WTC11 (cell line): ENCODE measurements at regions not wholly inside any gene's neighbourhood (a gene's known extent, or its start where the extent isn't known, plus 50 kb on each side); places are given as distances from the start of the nearest gene placed in this dataset.

ENCODE experiments used
- ATAC-seq: fragments of 200-7000 bp; cut with Tn5 transposase; 2 replicates; pipeline ENCODE4 v1.10.0; 2021; ENCODE audit warnings: mild to moderate bottlenecking, moderate library complexity
- CTCF ChIA-PET: fragments of 300-600 bp; sonication (Branson Sonifier 250); formaldehyde crosslinking; loops from one replicate; lab custom pipeline; 2021; ENCODE audit warnings: antibody characterized with exemption; lab: Charles Lee
- POLR2A ChIA-PET: fragments of 350-600 bp; sonication (Branson Sonifier 250); formaldehyde crosslinking; loops from one replicate; lab custom pipeline; 2021; ENCODE audit warnings: antibody characterized with exemption; lab: Charles Lee
- DNase-seq: peaks from one replicate; pipeline ENCODE4 v3.0.0; 2021; ENCODE audit warnings: low spot score
- H3K27ac Mint-ChIP-seq: 2 replicates; pipeline ENCODE4 v1.8.0; 2021; ENCODE audit warnings: mixed read lengths
- H3K27me3 Mint-ChIP-seq: 2 replicates; pipeline ENCODE4 v1.8.0; 2021; ENCODE audit warnings: low read depth, mild to moderate bottlenecking, moderate library complexity, mixed read lengths
- H3K36me3 Mint-ChIP-seq: 2 replicates; pipeline ENCODE4 v1.8.0; 2021; ENCODE audit warnings: mixed read lengths
- H3K4me1 Mint-ChIP-seq: 2 replicates; pipeline ENCODE4 v1.8.0; 2022; ENCODE audit warnings: mixed read lengths
- H3K4me3 Mint-ChIP-seq: 2 replicates; pipeline ENCODE4 v1.8.0; 2021; ENCODE audit warnings: mild to moderate bottlenecking, moderate library complexity, mixed read lengths
- H3K9me3 Mint-ChIP-seq: 2 replicates; pipeline ENCODE4 v1.8.0; 2021; ENCODE audit warnings: mixed read lengths
- FOXJ3 ChIP-seq: sonication (generic); formaldehyde crosslinking; IDR thresholded peaks from 2 replicates; pipeline ENCODE4 v1.9.0; 2021; ENCODE audit warnings: missing genetic modification reagents, mild to moderate bottlenecking, borderline replicate concordance
- GABPB1 ChIP-seq: sonication (generic); formaldehyde crosslinking; IDR thresholded peaks from 2 replicates; pipeline ENCODE4 v1.8.1; 2023; ENCODE audit warnings: mild to moderate bottlenecking, missing genetic modification reagents
- RELA ChIP-seq: sonication (generic); formaldehyde crosslinking; IDR thresholded peaks from 2 replicates; pipeline ENCODE4 v1.8.1; 2022; ENCODE audit warnings: missing genetic modification reagents, mild to moderate bottlenecking, borderline replicate concordance
- RORB ChIP-seq: fragments of 250-450 bp; sonication (Bioruptor Pico); IDR thresholded peaks from 2 replicates; pipeline ENCODE4 v1.9.0; 2021; ENCODE audit warnings: mild to moderate bottlenecking
- SMAD3 ChIP-seq: sonication (generic); formaldehyde crosslinking; IDR thresholded peaks from 2 replicates; pipeline ENCODE4 v1.8.0; 2022; ENCODE audit warnings: missing genetic modification reagents, mild to moderate bottlenecking, borderline replicate concordance
- SOX15 ChIP-seq: fragments of 250-450 bp; sonication (Bioruptor Pico); IDR thresholded peaks from 2 replicates; pipeline ENCODE4 v1.9.0; 2021; ENCODE audit warnings: mild to moderate bottlenecking
- SP1 ChIP-seq: sonication (generic); formaldehyde crosslinking; conservative IDR thresholded peaks from 2 replicates; pipeline ENCODE4 v1.8.1; 2022; ENCODE audit warnings: missing genetic modification reagents
- TCF7 ChIP-seq: sonication (generic); formaldehyde crosslinking; IDR thresholded peaks from 2 replicates; pipeline ENCODE4 v1.8.0; 2022; ENCODE audit warnings: mild to moderate bottlenecking, low read depth, missing genetic modification reagents, moderate library complexity
- TP53 ChIP-seq: sonication (generic); formaldehyde crosslinking; IDR thresholded peaks from 2 replicates; pipeline ENCODE4 v1.8.1; 2023; ENCODE audit warnings: mild to moderate bottlenecking, missing genetic modification reagents
- ZNF416 ChIP-seq: fragments of 250-450 bp; sonication (Bioruptor Pico); IDR thresholded peaks from 2 replicates; pipeline ENCODE4 v1.9.0; 2021; ENCODE audit warnings: mild to moderate bottlenecking, inconsistent platforms
- ZNF423 ChIP-seq: fragments of 250-450 bp; sonication (Bioruptor Pico); IDR thresholded peaks from 2 replicates; pipeline ENCODE4 v2.1.2; 2022; ENCODE audit warnings: mild to moderate bottlenecking, moderate library complexity
- TF ChIP-seq, protein P1 (sequence below): sonication (generic); formaldehyde crosslinking; IDR thresholded peaks from 2 replicates; pipeline ENCODE4 v1.8.1; 2023; ENCODE audit warnings: mild to moderate bottlenecking, missing genetic modification reagents, borderline replicate concordance
- TF ChIP-seq, protein P2 (sequence below): sonication (generic); formaldehyde crosslinking; IDR thresholded peaks from 2 replicates; pipeline ENCODE4 v1.8.0; 2022; ENCODE audit warnings: mild to moderate bottlenecking, missing genetic modification reagents
- TF ChIP-seq, protein P3 (sequence below): sonication (generic); formaldehyde crosslinking; conservative IDR thresholded peaks from 2 replicates; pipeline ENCODE4 v1.8.1; 2022; ENCODE audit warnings: mild to moderate bottlenecking, missing genetic modification reagents

DNA sequence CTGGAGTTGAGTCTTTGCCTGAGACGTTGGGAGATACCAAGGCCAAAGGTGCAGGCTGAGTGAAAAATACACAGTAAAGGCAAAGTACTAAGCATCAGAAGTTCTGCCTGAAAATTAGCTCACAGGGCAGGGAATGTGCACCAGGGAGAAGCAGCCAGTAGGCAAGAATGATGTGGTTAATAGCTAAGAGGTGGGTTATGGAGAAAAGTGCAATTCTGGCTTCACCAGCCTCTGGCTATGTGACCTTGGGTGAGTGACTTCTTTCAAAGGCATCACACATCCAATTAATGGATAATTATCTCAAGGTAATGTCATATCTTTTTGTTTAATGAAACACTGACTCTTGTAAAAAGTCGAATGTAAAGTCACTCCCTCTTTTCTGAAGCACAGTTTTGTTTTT is 230.7 kb upstream of the FGGY start:
- Mint-ChIP-seq H3K4me1 (peaks cover 84% of the 10 kb centered on the region), H3K27me3 (no peaks in the 10 kb centered on the region), H3K4me3 (no peak overlapping the region), H3K9me3 (no peaks in the 10 kb centered on the region), H3K36me3 (no peaks in the 10 kb centered on the region), H3K27ac (0 out of 2 replicates have a peak overlapping the region, but pooled peaks have one; percentile 13)
- DNase-seq, result no peak
- POLR2A ChIA-PET, result interaction anchor here (1.5 kb wide), 1 partner anchor 11 kb away, joined by 4 read pairs; no protein-coding TSS in a partner anchor
- no peak for TF ChIP-seq TCF7 (CRISPR knock-in tag)
- no peak for TF ChIP-seq ZNF416 (CRISPR knock-in tag)
- no peak for TF ChIP-seq SP1
- TF ChIP-seq, protein P1, sequence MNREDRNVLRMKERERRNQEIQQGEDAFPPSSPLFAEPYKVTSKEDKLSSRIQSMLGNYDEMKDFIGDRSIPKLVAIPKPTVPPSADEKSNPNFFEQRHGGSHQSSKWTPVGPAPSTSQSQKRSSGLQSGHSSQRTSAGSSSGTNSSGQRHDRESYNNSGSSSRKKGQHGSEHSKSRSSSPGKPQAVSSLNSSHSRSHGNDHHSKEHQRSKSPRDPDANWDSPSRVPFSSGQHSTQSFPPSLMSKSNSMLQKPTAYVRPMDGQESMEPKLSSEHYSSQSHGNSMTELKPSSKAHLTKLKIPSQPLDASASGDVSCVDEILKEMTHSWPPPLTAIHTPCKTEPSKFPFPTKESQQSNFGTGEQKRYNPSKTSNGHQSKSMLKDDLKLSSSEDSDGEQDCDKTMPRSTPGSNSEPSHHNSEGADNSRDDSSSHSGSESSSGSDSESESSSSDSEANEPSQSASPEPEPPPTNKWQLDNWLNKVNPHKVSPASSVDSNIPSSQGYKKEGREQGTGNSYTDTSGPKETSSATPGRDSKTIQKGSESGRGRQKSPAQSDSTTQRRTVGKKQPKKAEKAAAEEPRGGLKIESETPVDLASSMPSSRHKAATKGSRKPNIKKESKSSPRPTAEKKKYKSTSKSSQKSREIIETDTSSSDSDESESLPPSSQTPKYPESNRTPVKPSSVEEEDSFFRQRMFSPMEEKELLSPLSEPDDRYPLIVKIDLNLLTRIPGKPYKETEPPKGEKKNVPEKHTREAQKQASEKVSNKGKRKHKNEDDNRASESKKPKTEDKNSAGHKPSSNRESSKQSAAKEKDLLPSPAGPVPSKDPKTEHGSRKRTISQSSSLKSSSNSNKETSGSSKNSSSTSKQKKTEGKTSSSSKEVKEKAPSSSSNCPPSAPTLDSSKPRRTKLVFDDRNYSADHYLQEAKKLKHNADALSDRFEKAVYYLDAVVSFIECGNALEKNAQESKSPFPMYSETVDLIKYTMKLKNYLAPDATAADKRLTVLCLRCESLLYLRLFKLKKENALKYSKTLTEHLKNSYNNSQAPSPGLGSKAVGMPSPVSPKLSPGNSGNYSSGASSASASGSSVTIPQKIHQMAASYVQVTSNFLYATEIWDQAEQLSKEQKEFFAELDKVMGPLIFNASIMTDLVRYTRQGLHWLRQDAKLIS (CRISPR knock-in tag), result no peak
- TF ChIP-seq FOXJ3, result no peak
- TF ChIP-seq, protein P2, sequence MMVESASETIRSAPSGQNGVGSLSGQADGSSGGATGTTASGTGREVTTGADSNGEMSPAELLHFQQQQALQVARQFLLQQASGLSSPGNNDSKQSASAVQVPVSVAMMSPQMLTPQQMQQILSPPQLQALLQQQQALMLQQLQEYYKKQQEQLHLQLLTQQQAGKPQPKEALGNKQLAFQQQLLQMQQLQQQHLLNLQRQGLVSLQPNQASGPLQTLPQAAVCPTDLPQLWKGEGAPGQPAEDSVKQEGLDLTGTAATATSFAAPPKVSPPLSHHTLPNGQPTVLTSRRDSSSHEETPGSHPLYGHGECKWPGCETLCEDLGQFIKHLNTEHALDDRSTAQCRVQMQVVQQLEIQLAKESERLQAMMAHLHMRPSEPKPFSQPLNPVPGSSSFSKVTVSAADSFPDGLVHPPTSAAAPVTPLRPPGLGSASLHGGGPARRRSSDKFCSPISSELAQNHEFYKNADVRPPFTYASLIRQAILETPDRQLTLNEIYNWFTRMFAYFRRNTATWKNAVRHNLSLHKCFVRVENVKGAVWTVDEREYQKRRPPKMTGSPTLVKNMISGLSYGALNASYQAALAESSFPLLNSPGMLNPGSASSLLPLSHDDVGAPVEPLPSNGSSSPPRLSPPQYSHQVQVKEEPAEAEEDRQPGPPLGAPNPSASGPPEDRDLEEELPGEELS (CRISPR knock-in tag), result no peak
- TF ChIP-seq, protein P3, sequence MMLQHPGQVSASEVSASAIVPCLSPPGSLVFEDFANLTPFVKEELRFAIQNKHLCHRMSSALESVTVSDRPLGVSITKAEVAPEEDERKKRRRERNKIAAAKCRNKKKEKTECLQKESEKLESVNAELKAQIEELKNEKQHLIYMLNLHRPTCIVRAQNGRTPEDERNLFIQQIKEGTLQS (CRISPR knock-in tag), result no peak
- TF ChIP-seq RORB, result no peak
- TF ChIP-seq SOX15 (CRISPR knock-in tag), result no peak
- ATAC-seq, result no peak
- CTCF ChIA-PET, result no interaction called here

DNA sequence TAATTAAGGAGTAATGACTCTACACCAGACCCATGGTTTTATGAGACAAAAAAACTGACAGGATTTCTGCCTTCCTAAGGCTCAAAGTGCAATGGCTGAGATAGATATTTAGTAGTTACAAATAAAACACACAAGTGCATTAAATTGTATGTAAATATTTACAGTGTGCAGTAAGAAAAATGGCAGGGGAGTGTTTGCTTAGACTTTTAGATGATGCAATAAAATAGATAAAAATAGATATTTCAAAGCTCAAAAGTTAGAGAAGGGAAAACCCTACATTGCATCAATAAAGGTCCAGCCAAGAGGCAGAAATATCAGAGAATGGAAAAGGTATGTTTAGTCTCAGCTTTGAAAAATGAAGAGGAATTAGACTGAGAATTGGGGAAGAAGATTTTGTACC is 226.3 kb upstream of the FGGY start:
- no peak for DNase-seq
- no peaks in the 10 kb centered on the region for H3K27me3 Mint-ChIP-seq
- H3K4me3 Mint-ChIP-seq, result no peak overlapping the region
- no peak for TF ChIP-seq SMAD3
- TF ChIP-seq GABPB1 (CRISPR knock-in tag), result peak; percentile 75
- no peaks in the 10 kb centered on the region for H3K9me3 Mint-ChIP-seq
- ChIA-PET CTCF (no interaction called here), POLR2A (interaction anchor here (0.6 kb wide), 1 partner anchor 1868 kb away, joined by 3 read pairs; no protein-coding TSS in a partner anchor)
- ATAC-seq, result no peak
- H3K36me3 Mint-ChIP-seq, result no peaks in the 10 kb centered on the region
- H3K4me1 Mint-ChIP-seq, result peaks cover 82% of the 10 kb centered on the region
- peak overlapping the region; percentile 40; the same call in 1 of the 2 replicates for H3K27ac Mint-ChIP-seq

DNA sequence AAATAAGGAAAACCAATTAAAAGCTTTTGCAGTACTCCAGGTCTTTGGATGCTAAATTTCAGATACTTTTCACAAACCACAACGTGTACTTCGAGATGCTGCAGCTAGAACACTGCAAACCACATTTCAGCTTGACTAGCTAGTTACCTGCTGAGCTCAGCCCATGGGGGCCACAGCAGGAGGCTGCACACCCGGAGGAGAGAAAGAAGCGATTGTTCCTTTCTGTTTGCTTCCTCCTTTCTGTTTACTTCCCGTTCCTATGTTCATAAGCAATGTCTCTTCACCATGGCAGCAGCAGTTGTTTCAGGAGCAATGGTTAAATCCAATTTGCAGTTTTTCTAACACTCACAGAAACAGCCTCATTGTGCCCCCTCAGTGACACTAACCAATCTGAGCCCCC is 225.6 kb upstream of the FGGY start:
- POLR2A ChIA-PET, result no interaction called here
- Mint-ChIP-seq H3K36me3 (no peaks in the 10 kb centered on the region), H3K4me3 (no peak overlapping the region), H3K4me1 (peaks cover 81% of the 10 kb centered on the region), H3K27me3 (no peaks in the 10 kb centered on the region), H3K27ac (peak overlapping the region; percentile 91)
- DNase-seq, result no peak
- 0 out of 2 replicates have a peak, but pooled peaks have one; percentile 23 for TF ChIP-seq GABPB1 (CRISPR knock-in tag)
- no peak for TF ChIP-seq RELA (CRISPR knock-in tag)
- TF ChIP-seq ZNF423 (CRISPR knock-in tag), result peak; percentile 99
- no peak for TF ChIP-seq TP53 (CRISPR knock-in tag)
- no peak for TF ChIP-seq ZNF416 (CRISPR knock-in tag)
- TF ChIP-seq, all 79 proteins: peak for 2
- ATAC-seq, result no peak
- CTCF ChIA-PET, result no interaction called here
- no peaks in the 10 kb centered on the region for H3K9me3 Mint-ChIP-seq
